COLO668 (cell line): ENCODE measurements at regions not wholly inside any gene's neighbourhood (a gene's known extent, or its start where the extent isn't known, plus 50 kb on each side); places are given as distances from the start of the nearest gene placed in this dataset.
"Not testable (repeated sequence)": the region's sequence is repeated elsewhere in the genome, so short reads cannot be mapped to it uniquely, and the experiment has no call there.

Experiments used
- DNase-seq: peaks from one replicate; lab custom pipeline; 2025; ENCODE audit not compliant: unreplicated experiment; lab: John Stamatoyannopoulos, UW

DNA sequence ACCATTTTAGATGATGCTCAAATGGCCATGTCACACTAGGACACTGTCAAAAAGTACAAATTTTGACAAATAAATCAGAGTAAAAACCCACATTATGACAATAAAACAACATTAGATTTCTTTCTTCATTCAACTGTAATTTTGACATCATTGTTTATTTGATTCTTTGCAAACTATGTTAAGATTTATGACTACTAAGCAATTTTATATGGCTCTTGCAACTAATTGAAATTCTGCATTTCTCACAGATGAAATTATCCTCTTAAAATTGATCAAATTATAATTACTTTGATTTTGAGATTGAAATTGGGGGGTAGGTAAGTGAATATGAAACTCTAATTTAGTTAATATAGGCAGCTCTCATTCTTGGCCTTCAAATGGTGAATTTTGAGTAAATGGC, 59.8 kb downstream of the ATOH1 start:
- no peak for DNase-seq

DNA sequence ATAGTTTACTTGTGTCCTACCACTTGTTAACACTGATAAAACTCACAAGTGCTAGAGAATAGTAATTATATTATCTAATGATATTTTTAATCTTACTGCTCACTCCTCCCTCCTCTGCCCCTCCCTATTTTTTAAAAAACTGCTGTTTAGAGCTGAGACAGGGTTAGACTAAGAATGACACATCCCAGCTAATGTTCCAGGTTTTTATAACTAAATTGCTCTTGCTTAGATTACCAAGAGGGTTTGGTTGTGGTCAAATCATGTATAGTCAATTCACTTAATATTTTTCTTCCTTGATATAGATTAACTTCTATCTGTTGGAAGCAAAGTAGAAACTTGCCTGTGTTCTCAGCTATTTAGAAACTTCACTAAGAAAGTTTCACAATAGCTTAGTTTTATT, 60.2 kb downstream of the ATOH1 start:
- no peak for DNase-seq

GRCh38 chr4:93891244-93891643, 62.7 kb downstream of the ATOH1 start:
- DNase-seq, result no peak

DNA sequence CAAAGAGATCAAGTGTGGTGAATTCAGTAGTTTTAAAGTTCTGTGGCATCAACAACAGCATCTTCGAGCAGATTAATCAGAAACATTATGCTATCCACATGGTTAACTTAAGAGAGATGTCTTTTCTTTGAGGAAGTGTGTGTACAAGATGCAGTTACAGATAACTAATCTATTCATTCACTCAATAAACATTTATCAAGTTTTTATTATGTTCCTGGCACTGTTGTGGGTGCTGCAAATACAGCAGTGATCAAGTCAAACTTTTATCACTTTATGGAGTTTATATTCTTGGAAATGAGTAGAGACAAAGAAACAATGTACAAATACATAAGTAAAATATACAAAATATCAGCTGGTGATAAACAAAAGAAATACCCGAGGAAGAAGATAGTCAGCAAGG, 66.4 kb downstream of the ATOH1 start:
- DNase-seq, result no peak

DNA sequence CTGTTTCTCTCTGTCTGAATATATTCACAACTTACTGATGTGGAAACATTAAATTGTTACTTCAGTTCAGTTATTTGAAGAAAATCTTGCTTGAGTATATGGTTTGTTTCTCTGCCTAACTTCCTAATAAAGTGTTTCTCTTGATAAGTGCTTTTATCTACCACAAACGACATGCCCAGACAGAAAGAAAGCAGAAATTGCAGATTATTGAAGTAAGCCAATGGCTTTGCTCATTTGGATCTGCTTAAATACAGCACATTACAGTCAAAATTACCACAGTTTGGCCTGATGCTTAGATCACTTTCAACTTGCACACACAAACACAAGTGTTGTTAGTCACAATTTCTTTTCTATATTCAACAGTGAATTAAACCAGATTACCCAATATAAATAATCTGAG, 68.0 kb downstream of the ATOH1 start:
- no peak for DNase-seq

DNA sequence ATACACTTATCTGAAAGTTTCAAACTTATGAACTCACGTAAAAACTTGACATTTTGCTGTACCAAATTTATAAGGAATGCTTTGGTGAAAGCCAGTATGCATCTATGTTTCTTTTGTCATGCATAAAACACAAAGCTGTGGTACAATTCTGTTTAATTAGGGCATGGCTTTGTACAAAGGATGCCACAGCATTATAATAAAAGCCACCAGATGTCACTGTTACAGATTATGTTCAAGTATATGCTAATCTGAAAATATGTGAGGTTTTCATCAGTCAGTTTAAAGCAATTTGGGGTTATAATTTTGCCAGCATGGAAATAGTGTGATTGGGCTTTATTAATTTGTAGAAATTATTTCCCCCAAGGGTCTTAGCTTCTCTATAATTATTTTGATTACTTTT, 69.0 kb downstream of the ATOH1 start:
- DNase-seq, result no peak

DNA sequence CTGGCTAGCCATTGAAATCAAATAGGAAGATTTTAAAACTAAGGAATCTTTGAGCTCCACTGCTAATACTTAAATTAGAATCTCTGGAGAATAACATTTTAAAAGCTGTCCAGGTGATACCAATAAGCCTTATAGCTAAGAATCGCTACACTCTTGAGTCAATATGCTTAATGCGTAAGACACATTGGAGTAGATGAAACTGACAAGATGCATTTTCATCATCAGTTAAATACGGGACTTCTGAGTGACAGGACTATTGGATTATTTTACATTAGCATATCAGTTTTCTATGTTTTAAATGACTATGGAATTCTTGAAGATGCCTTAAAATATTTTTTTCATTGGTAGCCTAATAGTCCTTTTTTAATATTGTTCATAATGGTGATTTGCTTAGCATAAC, 80.2 kb downstream of the ATOH1 start:
- no peak for DNase-seq

GRCh38 chr4:93911671-93912070, 83.1 kb downstream of the ATOH1 start:
- no peak for DNase-seq

- DNase-seq, result no peak
Measured at GRCh38 chr4:93912146-93912545, 83.6 kb downstream of the ATOH1 start.

GRCh38 chr4:93918856-93919255, 90.3 kb downstream of the ATOH1 start:
- DNase-seq, result no peak

DNA sequence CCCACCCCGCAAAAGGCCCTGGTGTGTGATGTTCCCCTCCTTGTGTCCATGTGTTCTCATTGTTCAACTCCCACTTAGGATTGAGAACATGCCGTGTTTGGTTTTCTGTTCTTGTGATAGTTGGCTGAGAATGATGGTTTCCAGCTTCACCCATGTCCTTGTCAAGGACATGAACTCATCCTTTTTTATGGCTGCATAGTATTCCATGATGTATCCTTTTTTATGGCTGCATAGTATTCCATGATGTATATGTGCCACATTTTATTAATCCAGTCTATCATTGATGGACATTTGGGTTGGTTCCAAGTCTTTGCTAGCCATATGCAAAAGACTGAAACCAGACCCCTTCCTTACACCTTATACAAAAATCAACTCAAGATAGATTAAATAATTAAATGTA, 95.0 kb downstream of the ATOH1 start:
- not testable (repeated sequence) for DNase-seq

DNA sequence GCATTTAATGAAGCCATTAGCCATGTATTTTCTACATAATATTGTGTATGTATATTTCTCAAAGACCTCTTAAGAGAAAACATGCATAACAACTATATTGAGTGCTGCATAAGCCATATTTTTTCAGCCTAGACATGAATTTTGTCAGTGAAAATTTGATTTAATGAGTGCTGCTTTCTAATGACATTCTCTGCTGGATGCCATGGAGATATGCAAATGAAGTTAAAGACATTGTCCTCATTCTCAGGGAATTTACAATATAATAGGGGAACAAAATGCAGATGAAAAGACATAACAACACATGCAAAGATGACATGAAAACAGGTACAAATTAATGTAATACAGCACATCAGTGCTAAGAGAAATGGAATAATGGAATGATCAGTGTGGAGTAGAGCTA, 118.7 kb downstream of the ATOH1 start:
- no peak for DNase-seq

DNA sequence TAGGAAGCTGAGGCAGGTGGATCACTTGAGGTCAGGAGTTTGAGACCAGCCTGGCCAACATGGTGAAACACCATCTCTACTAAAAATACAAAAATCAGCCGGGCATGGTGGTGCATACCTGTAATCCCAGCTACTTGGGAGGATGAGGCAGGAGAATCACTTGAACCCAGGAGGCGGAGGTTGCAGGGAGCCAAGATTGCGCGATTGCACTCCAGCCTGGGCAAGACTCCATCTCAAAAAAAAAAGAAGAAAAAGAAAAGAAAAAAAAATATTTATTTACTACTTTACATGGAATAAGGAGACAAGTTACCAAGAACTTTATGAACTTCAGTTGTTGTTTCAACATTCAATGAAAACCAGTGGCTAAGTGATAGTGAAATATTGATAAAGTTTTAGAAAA, 121.7 kb downstream of the ATOH1 start:
- DNase-seq, result not testable (repeated sequence)

- DNase-seq, result no peak
Measured at GRCh38 chr4:93957186-93957585, 128.6 kb downstream of the ATOH1 start.

DNA sequence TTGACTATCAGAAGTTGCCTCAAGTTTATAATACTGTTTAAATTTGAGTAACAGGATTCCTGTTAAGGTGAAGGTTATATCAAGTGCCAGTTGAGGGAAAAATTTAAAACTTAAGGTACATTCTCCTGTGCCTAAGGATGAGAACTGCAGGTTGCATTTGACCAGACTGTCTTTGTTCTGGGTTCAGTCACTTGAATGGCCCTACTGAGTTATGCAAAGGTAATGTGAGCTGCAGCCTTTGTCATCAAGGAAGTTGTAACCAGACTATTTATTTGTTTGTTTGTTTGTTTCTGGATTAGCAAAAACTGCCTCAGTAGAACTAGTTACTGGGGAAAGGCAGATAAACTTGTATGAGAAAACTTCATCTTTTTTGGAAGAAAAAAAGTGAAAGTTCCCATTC, 131.9 kb downstream of the ATOH1 start:
- DNase-seq, result no peak

- no peak for DNase-seq
Measured at GRCh38 chr4:93960916-93961315, 132.4 kb downstream of the ATOH1 start.

DNA sequence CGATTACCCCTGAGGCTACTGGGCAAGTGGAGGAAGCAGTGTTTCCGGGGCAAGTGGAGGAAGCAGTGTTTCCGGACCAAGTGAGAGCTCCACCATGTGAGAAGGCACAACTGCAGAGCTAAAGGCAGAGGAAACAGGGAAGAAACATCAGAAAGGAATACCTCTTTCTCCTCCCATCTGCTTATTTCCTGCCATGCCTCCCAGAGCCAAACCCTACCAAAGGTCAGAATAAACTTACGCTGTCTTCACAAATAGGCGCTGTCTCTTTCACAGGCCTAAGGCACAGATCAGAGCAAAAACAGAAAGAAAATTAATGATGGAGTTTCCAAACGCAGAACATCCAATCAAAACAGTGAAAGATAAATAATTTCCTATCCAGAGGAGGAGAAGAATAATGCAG, 153.0 kb downstream of the ATOH1 start:
- DNase-seq, result no peak

GRCh38 chr4:93982255-93982654, 153.7 kb downstream of the ATOH1 start:
- DNase-seq, result no peak

DNA sequence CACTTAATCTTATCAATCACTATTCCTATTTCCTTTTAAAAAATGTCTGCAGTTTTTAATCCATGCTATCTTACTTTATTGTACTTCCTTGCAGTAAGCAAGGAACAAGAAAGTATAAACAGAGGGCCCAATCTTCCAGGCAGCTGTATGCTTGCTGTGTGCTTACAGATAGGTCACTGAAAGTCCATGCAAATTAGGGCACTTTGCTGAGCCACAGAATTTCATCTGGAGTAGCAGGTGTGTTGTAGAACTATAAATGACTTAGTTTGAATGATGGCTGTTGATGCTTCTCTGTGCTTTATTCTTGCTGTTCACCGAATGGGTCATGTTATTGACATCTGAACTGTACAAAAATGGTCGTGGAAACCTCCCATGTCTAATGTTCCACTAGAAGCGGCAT, 154.6 kb downstream of the ATOH1 start:
- no peak for DNase-seq

DNA sequence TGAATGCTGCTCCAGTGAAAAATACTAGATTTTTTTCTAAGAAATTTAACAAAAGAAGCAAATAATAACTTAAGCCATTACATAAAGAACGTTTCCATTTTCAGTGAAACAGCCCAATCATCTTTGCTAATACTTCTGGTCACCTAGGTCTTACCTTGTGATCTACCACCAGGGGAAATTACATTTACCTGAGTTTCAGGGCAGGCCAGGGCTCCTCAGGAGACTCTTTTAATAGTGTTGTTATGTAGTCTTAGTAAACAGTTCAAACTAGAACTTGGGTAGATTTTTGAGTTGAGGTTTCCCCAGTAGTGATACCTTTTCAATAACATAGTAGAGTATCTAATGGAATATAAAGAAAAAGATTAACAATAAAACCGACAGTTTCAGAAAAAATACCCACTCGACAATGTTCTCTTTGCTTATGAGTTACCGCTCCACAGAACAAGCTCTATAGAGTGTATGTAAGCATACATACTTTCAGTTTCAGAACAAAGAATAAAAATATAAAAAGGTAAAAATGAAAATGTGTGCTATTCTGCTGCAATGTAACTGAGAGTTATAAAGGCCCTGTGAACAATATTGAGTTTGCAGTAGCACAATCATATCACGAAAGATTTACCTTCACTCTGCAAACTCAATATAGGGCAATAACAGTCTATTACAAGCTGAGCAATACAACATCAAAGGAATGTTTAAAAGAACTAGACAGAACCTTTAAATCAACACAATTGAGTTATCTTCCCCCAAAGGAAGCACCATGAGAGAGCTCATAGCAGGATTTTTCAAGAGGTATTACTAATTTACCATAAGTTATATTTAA, 165.8 kb downstream of the ATOH1 start:
- no peak for DNase-seq

- DNase-seq, result no peak
Measured at GRCh38 chr4:93996895-93997294, 168.3 kb downstream of the ATOH1 start.

DNA sequence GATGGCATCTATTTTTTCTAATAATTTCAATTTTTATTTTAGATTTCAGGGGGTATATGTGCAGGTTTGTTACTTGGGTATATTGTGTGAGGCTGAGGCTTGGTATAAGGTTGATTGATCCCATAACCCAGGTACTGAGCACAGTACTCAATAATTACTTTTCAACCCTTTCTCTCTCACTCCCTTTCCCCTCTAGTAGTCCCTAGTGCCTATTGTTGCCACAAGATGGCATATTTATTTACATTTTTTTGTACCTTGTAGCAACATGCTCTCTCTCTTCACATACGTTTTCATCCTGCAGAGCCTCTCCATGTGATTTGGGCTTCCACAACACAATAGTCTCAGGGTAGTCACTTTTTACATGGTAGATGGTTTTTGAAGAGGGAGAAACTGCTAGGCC, 172.0 kb downstream of the ATOH1 start:
- no peak for DNase-seq

- no peak for DNase-seq
Measured at GRCh38 chr4:94006932-94007331, 178.4 kb downstream of the ATOH1 start.
